RWPE2 (cell line): ENCODE measurements at regions not wholly inside any gene's neighbourhood (a gene's known extent, or its start where the extent isn't known, plus 50 kb on each side); places are given as distances from the start of the nearest gene placed in this dataset.

Experiments
- ATAC-seq: fragments of 200-7000 bp; cut with Tn5 transposase; 3 replicates; pipeline ENCODE4 v1.9.1; 2021; ENCODE audit warnings: low read depth
- DNase-seq: peaks from one replicate; pipeline ENCODE4 v3.0.0-alpha.2; 2020; ENCODE audit warnings: low spot score
- H3K27ac ChIP-seq: fragments of 450-650 bp; 2 replicates; pipeline ENCODE4 v1.5.1; 2017; ENCODE audit warnings: mild to moderate bottlenecking; ENCODE audit not compliant: poor library complexity, severe bottlenecking
- H3K27me3 ChIP-seq: fragments of 250-450 bp; sonication (Bioruptor Pico); 2 replicates; pipeline ENCODE4 v1.5.1; 2021; ENCODE audit warnings: mild to moderate bottlenecking, moderate library complexity; ENCODE audit not compliant: insufficient read depth, poor library complexity, severe bottlenecking
- H3K36me3 ChIP-seq: fragments of 250-450 bp; sonication (Bioruptor Pico); 2 replicates; pipeline ENCODE4 v1.5.1; 2020; ENCODE audit warnings: low read depth, mild to moderate bottlenecking, moderate library complexity
- H3K4me1 ChIP-seq: fragments of 250-450 bp; sonication (Bioruptor Pico); 2 replicates; pipeline ENCODE4 v1.5.1; 2021; ENCODE audit warnings: mild to moderate bottlenecking, moderate library complexity; ENCODE audit not compliant: insufficient read depth, poor library complexity, severe bottlenecking
- H3K4me3 ChIP-seq: fragments of 250-450 bp; sonication (Bioruptor Pico); 2 replicates; pipeline ENCODE4 v1.5.1; 2021; ENCODE audit warnings: mild to moderate bottlenecking, moderate library complexity; ENCODE audit not compliant: severe bottlenecking
- H3K9me3 ChIP-seq: fragments of 250-450 bp; sonication (Bioruptor Pico); 2 replicates; pipeline ENCODE4 v1.5.1; 2021; ENCODE audit warnings: mild to moderate bottlenecking, moderate library complexity; ENCODE audit not compliant: severe bottlenecking
- TF ChIP-seq, protein P1 (sequence below): fragments of 450-650 bp; IDR thresholded peaks from one replicate; pipeline ENCODE4 v1.5.1; 2017; ENCODE audit warnings: mild to moderate bottlenecking, moderate library complexity; ENCODE audit not compliant: poor library complexity, severe bottlenecking

DNA sequence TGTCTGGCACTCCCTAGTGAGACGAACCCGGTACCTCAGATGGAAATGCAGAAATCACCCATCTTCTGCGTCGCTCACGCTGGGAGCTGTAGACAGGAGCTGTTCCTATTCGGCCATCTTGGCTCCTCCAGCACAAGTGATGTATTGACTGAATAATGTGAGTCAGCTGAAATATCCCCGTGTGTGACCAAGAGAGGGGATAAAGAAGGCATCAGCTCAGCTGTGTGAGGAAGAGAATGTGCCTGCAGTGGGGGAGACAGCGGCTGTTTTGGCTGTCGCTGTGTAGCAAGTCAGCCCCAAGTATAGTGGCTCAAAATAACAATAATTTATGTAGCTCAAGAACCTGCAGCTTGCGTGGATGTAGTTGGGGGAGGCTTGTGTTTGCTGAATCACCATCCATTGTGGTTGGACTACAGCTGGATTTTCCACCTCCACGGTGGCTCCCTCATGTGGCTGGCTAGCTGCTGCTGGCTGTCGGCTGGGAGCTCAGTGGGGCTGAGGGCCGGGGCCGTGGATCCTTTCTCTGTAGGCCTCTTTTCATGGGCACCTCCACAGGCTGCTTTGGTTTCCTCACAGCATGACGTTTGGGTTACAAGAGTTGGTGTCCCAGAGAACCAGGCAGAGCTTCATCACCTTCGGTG lies 434.5 kb downstream of the CCSER2 start:
- H3K27ac ChIP-seq = no peak overlapping the region
- DNase-seq (no peak), ATAC-seq (no peak)
- no peaks in the 10 kb centered on the region for H3K4me1 ChIP-seq
- TF ChIP-seq, protein P1, sequence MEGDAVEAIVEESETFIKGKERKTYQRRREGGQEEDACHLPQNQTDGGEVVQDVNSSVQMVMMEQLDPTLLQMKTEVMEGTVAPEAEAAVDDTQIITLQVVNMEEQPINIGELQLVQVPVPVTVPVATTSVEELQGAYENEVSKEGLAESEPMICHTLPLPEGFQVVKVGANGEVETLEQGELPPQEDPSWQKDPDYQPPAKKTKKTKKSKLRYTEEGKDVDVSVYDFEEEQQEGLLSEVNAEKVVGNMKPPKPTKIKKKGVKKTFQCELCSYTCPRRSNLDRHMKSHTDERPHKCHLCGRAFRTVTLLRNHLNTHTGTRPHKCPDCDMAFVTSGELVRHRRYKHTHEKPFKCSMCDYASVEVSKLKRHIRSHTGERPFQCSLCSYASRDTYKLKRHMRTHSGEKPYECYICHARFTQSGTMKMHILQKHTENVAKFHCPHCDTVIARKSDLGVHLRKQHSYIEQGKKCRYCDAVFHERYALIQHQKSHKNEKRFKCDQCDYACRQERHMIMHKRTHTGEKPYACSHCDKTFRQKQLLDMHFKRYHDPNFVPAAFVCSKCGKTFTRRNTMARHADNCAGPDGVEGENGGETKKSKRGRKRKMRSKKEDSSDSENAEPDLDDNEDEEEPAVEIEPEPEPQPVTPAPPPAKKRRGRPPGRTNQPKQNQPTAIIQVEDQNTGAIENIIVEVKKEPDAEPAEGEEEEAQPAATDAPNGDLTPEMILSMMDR = no peak
- H3K27me3 ChIP-seq = no peaks in the 10 kb centered on the region
- no peak overlapping the region for H3K4me3 ChIP-seq
- no peaks in the 10 kb centered on the region for H3K36me3 ChIP-seq
- H3K9me3 ChIP-seq = no peaks in the 10 kb centered on the region

DNA sequence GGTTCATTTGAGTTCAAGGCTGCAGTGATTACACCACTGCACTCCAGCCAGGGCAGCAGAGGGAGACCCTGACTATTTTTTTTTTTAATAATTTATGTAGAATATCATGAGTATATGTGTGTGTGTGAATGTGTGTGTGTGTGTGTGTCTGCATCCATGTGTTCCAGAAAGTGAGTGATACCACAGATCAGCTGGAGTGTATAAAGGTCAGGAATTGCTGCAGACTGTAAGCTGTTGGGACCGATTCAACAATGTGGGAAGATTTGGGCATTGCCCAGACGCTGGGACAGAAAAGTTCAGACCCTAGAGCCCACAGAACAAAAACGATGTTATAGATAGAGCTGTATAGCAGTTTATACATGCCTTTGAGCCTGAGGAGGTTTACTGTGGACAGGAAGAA lies 435.6 kb downstream of the CCSER2 start:
- DNase-seq (no peak), ATAC-seq (no peak)
- TF ChIP-seq, protein P1 = no peak
- Histone ChIP-seq H3K4me3 (no peak overlapping the region), H3K27me3 (no peaks in the 10 kb centered on the region), H3K9me3 (no peaks in the 10 kb centered on the region), H3K27ac (no peak overlapping the region), H3K36me3 (no peaks in the 10 kb centered on the region), H3K4me1 (no peaks in the 10 kb centered on the region)

DNA sequence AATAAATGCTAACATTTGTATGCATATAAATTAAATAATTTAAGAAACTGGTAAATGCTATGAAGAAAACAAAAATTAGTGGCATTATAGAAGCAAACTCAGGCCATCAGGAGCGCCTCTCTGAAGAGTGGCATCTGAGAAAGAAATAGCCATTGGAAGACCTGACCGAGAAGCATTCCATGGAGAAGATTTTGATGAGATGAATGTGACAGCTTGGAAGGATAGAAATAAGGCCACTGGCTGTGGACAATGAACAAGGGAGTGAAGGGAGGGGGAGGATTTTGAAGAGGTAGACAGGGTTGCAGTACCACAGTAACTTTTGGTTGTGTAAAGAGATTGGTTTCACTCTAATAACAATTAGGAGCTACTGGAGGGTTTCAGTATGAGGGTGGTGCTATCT lies 436.7 kb downstream of the CCSER2 start:
- H3K36me3 ChIP-seq = no peaks in the 10 kb centered on the region
- no peaks in the 10 kb centered on the region for H3K4me1 ChIP-seq
- no peaks in the 10 kb centered on the region for H3K9me3 ChIP-seq
- H3K27ac ChIP-seq = no peak overlapping the region
- no peak for ATAC-seq
- no peak for DNase-seq
- H3K4me3 ChIP-seq = no peak overlapping the region
- TF ChIP-seq, protein P1 = no peak
- no peaks in the 10 kb centered on the region for H3K27me3 ChIP-seq

DNA sequence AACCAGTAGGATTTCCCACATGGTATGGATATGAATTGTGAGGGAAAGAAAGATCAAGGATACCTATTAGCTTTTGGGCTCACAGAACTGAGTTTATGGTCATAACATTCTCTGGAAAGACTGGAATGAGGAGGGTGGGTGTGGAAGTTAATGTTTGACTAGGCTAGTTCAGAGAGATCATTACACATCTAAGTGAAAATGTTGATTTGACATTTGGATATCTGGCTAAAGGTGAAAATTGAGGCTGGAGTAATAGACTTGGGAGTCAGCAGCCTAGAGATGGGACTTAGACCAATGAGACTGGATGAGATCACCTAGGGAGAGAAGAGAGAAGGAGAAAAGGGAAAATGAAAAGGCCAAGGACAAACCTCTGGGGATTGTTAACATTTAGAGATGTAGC lies 437.3 kb downstream of the CCSER2 start:
- H3K9me3 ChIP-seq = no peaks in the 10 kb centered on the region
- DNase-seq = no peak

DNA sequence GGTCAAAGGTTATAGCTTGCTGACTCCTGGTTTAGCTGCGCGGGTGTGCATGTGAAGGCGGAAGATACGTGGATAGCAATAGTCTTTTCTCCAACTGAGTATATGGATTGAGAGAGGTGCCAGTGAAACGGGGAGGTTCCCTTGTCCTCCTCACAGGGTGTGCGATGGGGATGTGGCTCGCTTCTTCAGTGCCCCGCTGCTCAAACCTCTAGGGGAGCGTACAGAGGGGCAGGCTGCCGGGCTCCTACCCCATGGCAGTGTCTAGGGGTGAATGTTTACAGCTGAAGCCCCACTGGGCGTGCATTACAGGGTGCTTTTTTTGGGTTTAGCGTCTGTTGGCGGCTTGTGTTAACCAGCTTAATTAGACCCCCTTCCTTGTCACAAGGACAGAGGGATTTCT lies 438.5 kb downstream of the CCSER2 start:
- ATAC-seq = no peak
- H3K4me1 ChIP-seq = no peaks in the 10 kb centered on the region
- no peak for DNase-seq
- TF ChIP-seq, protein P1 = no peak
- no peak overlapping the region for H3K4me3 ChIP-seq
- no peaks in the 10 kb centered on the region for H3K36me3 ChIP-seq
- H3K27ac ChIP-seq = no peak overlapping the region
- H3K9me3 ChIP-seq = no peaks in the 10 kb centered on the region
- no peaks in the 10 kb centered on the region for H3K27me3 ChIP-seq

More for the DNA sequence above, 437.3 kb downstream of the CCSER2 start:
- H3K36me3 ChIP-seq = no peaks in the 10 kb centered on the region
- no peak for ATAC-seq
- no peaks in the 10 kb centered on the region for H3K4me1 ChIP-seq
- no peak overlapping the region for H3K4me3 ChIP-seq
- TF ChIP-seq, protein P1 = no peak
- H3K27me3 ChIP-seq = no peaks in the 10 kb centered on the region
- H3K27ac ChIP-seq = no peak overlapping the region
